NCI-H82 treated with DMSO at 0.1 percent for 48 hours (cell line): ENCODE measurements at regions not wholly inside any gene's neighbourhood (a gene's known extent, or its start where the extent isn't known, plus 50 kb on each side); places are given as distances from the start of the nearest gene placed in this dataset.

Experiments used
- DNase-seq: peaks from one replicate; lab custom pipeline; 2025; ENCODE audit not compliant: unreplicated experiment; lab: John Stamatoyannopoulos, UW

GRCh38 chr15:96255599-96255998, 74.9 kb upstream of the NR2F2 start:
- DNase-seq: no peak

DNA sequence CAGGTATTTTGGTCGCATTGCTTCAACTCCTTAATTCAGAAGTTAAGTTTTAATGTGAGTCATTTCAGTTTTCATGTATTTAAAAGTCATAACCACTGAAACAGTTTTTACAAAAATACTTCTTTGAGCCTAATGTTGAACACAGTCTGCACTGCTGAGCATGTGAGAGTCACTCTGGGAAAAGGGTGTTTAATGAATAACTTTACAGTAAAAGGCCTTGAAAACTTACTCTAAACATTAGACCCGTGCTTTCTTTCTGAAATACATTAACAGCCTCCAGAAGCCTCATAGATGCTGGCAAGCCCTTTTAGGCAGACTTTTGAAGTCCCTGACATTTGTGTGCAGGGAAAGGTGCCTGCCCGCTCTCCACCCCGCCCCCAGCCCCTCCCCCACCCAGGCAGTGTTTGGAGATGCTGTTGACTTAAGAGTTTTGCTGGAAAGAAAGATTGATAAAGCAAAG, 68.9 kb upstream of the NR2F2 start:
- DNase-seq: no peak

DNA sequence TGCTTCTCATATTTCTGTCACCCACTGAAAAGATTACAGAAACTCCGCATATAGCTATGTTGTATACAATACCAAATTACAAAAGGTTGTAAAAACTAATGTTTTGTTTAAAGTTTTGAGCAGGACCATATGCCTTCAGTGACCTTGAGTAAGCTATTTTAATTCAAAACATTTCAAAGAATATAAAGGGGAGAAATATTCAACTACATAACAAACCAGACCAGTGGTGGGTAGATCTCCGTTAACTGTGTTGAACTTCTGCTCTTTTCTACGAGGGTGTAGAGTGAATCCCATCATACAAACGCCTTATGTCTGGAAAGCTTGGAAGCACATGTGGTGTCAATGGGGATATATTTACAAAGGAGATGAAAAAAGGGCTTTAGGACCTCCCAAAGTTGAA, 68.4 kb upstream of the NR2F2 start:
- DNase-seq: no peak

DNA sequence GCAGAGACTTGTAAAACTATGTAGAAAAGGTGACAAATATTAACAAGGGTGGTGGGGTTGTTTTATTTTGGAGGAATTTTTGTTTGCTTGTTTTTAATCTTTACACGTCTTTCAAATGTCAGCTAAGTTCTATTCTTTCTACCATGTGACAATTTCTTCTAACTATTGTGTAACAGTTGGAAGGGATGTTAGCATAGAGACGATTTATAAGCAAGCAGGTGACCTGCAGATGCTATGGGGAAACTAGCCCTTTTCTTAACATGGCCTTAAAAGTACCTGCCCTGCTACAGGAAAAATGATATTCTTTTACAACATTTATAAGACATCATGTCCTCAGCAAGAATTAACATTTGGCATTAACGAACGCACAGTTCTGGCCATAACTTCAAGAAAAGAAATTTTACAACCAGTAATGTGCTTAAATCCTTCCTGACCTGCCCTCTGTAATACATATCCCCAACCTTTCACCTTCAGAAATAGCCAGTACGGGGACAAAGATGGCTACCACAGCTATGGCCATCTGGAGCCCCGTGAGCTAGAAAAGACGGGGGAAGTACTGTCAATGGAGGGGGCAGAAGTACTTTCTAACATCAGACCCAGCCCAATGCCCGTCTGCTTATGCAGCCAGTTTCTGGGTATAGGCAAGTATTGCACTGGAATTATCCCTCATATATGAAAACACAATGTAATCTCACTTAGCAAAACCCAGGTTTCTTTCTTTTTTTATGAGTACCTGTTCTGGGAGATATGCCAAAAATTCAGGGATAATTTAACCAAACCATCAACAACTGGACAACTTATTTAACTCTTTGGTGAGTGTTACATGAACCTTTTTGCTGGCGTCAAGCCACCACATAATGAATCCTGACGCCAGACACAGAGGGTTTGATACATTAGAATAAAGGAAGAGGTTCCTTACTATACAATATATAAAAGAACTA, 67.7 kb upstream of the NR2F2 start:
- DNase-seq: no peak

DNA sequence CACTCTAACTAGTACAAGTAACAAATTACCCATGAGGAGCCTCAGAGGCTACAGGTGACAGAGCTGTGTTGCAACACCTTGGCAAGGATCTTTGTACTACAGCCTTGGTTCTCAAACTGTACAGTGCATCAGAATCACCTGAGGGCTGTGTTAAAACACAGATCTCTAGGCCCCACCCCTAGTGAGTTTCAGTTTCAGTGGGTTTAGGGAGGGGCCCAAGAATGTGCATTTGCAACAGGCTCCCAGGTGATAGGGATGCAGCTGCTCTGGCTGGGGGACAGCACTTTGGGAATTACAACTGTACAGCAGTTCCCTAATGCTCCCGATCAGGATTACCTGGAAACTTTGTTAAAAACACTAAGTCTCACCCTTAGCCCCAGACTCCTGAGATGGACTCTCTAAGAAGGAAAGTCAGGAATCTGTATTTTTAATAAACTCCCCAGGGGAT, 66.1 kb upstream of the NR2F2 start:
- no peak for DNase-seq

DNA sequence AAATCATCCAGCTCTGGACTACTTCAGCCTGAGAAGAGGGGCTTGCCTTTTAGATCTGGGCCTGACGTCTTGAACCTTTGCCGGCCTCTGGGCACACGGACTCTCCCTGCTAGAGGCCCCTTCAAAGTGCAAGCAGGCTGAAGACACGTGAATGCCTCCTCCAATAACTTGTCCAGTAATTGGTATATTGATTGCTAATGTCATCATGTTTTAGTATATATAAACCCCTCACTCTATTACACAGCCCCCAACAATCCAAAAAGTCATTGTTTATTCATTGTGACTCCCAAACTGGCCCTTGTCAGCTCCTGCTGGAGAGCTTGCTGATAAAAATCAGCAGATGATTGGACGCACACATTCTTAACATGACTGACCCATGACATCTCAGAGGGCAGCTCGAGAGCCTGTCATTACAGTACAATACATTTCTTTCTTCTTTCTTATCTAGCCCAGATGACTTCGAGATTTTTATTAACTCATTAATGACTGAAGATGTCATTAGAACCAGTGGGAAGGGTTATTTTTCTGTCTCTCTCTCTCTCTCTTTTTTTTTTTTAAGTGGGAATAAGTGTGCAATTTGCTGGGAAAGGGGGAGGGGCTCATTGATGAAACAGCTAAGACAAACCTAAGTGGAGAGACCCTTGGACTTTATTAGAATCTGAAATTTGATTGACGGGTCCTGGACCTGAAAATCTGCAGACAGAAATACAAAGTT, 65.5 kb upstream of the NR2F2 start:
- no peak for DNase-seq

GRCh38 chr15:96266456-96266855, 64.0 kb upstream of the NR2F2 start:
- DNase-seq: no peak

DNA sequence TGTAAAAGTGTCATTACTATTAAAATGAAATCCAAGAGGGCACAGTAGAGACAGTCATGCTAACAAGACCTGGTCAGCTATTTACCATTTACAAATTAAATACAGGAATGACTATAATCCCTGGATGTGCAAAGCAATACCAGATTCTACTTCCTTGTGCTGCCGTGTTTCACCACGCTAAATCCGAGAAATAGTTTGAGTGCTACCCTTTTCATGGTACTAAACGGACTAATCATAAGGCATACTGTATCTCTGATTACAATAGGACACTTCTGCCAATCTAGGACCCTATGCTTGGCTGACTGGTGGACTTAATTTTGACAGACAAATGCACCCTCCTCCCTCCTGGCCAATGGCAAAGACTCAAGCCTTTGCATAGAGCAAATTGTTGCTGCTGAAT, 63.0 kb upstream of the NR2F2 start:
- no peak for DNase-seq

DNA sequence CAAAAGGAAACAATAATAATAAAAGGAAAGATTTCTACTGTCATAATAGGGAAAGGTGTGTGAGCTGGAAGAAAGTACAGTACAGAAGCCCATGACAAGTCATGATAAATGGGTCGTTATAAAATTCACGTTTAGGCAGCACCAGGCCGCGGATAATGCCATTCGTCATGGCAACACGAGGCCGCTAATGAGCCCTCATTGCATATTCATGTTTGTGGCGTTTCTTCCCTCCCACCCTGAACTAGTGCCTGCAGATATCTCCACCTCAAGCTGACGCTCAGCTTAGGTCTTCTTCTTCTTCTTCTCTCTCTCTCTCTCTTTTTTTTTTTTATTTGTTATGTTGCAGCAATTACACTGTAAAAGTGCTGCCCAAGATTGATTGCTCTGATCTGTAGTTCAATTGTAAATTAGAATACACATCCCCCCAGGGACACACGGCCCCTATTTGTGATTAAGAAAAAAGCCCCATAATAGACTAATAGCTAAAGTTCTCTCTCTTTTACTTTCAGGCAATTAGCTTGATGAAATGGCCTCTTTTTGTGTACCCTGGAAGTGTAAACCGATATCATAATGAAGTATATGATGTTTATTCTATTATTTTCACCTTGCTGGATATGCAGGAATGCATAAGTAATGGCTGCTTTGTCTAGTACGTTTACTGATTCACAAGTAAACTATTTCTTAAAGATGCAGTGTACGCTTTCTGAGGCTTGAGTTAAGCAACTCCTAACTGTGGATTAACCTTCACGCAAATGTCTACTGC, 61.9 kb upstream of the NR2F2 start:
- no peak for DNase-seq

GRCh38 chr15:96270581-96271172, 59.8 kb upstream of the NR2F2 start:
- DNase-seq: no peak

GRCh38 chr15:96272427-96272826, 58.1 kb upstream of the NR2F2 start:
- DNase-seq: no peak

DNA sequence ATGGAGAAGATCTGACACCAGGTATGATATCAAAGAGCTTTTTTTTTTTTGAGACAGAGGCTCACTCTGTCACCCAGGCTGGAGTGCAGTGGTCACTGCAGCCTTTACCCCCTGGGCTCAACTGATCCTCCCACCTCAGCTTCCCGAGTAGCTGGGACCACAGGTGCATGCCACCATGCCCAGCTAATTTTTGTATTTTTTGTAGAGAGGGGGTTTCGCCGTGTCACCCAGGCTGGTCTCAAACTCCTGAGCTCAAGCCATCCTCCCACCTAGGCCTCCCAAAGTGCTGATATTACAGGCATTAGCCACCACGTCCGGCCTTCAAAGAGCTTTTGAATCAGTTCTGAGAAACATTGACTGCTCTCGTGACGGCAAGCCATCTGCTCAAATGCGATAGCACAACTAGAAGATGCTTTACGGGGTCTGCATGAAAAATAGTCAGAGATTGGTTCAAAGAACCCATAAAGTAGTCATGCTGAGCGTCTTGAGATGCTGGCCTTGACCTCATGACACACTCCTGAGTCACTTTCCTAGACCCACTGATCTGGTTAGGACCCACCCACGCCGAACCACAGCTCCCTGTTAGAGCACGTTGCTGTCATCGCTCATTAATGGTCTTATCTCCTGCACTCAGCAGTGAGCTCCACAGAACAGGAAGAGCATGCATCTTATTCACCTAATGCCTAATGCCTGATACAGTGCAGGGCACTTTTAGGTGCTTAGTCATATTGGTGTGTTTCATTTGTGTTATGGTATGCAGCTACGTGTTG, 57.0 kb upstream of the NR2F2 start:
- DNase-seq: no peak

DNA sequence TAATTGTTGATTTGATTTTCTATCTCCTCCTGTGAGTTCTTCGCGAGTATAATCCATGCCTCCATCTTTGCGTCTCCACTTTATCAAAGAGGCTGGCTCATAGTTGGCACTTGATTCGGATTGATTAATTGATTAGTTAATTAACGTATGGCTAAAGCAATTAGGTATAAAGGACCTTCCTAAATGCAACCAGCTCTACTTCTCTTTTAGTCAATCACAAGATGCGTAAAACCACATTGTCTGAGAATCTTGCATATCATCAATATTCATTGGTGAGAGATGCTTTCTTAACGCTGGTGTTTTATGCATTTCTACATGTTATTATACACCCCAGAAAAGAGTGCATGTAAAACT, 56.4 kb upstream of the NR2F2 start:
- DNase-seq: no peak

GRCh38 chr15:96274698-96275097, 55.8 kb upstream of the NR2F2 start:
- DNase-seq: no peak

DNA sequence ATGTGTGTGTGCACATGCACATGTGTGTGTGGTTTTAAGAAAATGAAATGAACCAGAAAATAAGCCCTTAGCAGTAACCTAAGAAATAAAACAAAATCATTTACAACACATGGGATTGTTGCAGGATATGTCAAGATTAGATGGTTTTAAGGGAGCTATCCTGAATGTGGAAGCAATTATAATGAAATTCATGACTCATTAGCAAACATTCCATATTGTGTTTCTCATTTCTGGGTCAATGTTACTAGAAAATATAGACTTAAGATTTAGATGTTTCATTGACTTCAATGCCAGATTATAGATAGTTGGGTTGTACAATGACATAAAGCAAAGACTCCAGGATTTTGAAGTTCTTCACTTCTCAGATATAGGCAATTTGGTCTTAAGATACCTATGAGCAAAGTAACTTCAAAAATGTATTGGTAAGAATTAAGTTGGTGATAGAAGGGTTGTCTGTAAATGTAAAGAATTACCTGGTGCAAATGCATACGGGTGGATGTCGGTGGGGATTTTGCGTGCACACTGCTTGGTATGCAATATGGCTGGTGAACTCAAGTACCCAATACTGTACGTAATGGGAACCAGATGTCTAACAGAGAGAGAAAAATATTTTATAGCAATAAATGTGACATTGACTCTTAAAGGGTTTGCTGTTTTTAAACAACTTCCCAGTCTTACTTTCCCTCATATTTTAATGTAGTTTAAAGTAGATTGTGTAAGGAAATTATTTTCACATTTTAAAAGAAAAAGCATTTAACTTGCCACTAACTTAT, 53.9 kb upstream of the NR2F2 start:
- no peak for DNase-seq
